Neuronal stem cell (in vitro differentiated cells): ENCODE measurements at regions not wholly inside any gene's neighbourhood (a gene's known extent, or its start where the extent isn't known, plus 50 kb on each side); places are given as distances from the start of the nearest gene placed in this dataset.

ENCODE experiments used
- DNase-seq: peaks from one replicate; pipeline ENCODE4 v3.0.0-alpha.2; 2013; ENCODE audit warnings: low spot score
- H2AFZ ChIP-seq: one replicate; pipeline ENCODE4 v1.6.1; 2013; ENCODE audit warnings: mild to moderate bottlenecking, low read length, inconsistent platforms
- H2AK5ac ChIP-seq: 2 replicates; pipeline ENCODE4 v1.6.1; 2013; ENCODE audit warnings: low read depth, mild to moderate bottlenecking, inconsistent platforms, low read length, moderate library complexity, mixed read lengths
- H2BK120ac ChIP-seq: 2 replicates; pipeline ENCODE4 v1.6.1; 2013; ENCODE audit warnings: low read depth, mild to moderate bottlenecking, inconsistent platforms, low read length, moderate library complexity, mixed read lengths
- H2BK12ac ChIP-seq: one replicate; pipeline ENCODE4 v1.6.1; 2013; ENCODE audit warnings: low read length, inconsistent platforms
- H2BK15ac ChIP-seq: 2 replicates; pipeline ENCODE4 v1.6.1; 2013; ENCODE audit warnings: mild to moderate bottlenecking, low read length, inconsistent platforms, mixed read lengths
- H2BK5ac ChIP-seq: one replicate; pipeline ENCODE4 v1.6.1; 2013; ENCODE audit warnings: inconsistent platforms, mild to moderate bottlenecking, low read length, moderate library complexity
- H3K14ac ChIP-seq: one replicate; pipeline ENCODE4 v1.6.1; 2013; ENCODE audit warnings: low read length, inconsistent platforms
- H3K18ac ChIP-seq: 2 replicates; pipeline ENCODE4 v1.6.1; 2013; ENCODE audit warnings: low read length, inconsistent platforms
- H3K23ac ChIP-seq: 2 replicates; pipeline ENCODE4 v1.6.1; 2013; ENCODE audit warnings: low read depth, mild to moderate bottlenecking, mixed read lengths, low read length, inconsistent platforms; ENCODE audit not compliant: poor library complexity
- H3K27ac ChIP-seq: replicated peaks from 3 replicates; pipeline ENCODE4 v1.5.1; 2013; ENCODE audit warnings: low read length, inconsistent platforms
- H3K27me3 ChIP-seq, 3 experiments: 2 replicates each; pipeline ENCODE4 v1.6.1; 2013; ENCODE audit warnings: low read length in 3 of 3, mild to moderate bottlenecking in 2 of 3, inconsistent platforms in 1 of 3, low read depth in 1 of 3, mixed read lengths in 1 of 3, moderate library complexity in 1 of 3; ENCODE audit not compliant: control insufficient read depth in 3 of 3, insufficient read depth in 3 of 3
- H3K36me3 ChIP-seq, 2 donors: replicated peaks in 1 of 2; 2 replicates each; pipeline ENCODE4 v1.6.1; 2013; ENCODE audit warnings: low read length in 2 of 2; ENCODE audit not compliant: control insufficient read depth in 2 of 2, insufficient read depth in 2 of 2
- H3K4ac ChIP-seq: 2 replicates; pipeline ENCODE4 v1.6.1; 2013; ENCODE audit warnings: inconsistent platforms, mild to moderate bottlenecking, low read length, moderate library complexity
- H3K4me1 ChIP-seq, 2 donors: 1 replicate in 1 of 2; 2 replicates in 1 of 2; pipeline ENCODE4 v1.6.1; 2013; ENCODE audit warnings: low read length in 2 of 2, low read depth in 1 of 2; ENCODE audit not compliant: control insufficient read depth in 2 of 2, insufficient read depth in 1 of 2
- H3K4me2 ChIP-seq: one replicate; pipeline ENCODE4 v1.6.1; 2013; ENCODE audit warnings: mild to moderate bottlenecking, low read length, inconsistent platforms; ENCODE audit not compliant: insufficient read depth, poor library complexity, severe bottlenecking
- H3K4me3 ChIP-seq, 2 donors: 2 replicates each; pipeline ENCODE4 v1.5.1; 2013; ENCODE audit warnings: low read length in 2 of 2, mild to moderate bottlenecking in 2 of 2, inconsistent platforms in 1 of 2, moderate library complexity in 1 of 2
- H3K79me1 ChIP-seq: one replicate; pipeline ENCODE4 v1.6.1; 2013; ENCODE audit warnings: low read depth, mild to moderate bottlenecking, inconsistent platforms, low read length, moderate library complexity
- H3K9ac ChIP-seq: one replicate; pipeline ENCODE4 v1.6.1; 2013; ENCODE audit warnings: mild to moderate bottlenecking, low read depth, low read length, inconsistent platforms; ENCODE audit not compliant: poor library complexity
- H3K9me3 ChIP-seq, 2 donors: replicated peaks in 1 of 2; 2 replicates each; pipeline versions ENCODE3 to v1.6.1; 2013; ENCODE audit warnings: low read length in 2 of 2, mild to moderate bottlenecking in 2 of 2, inconsistent platforms in 1 of 2, low read depth in 1 of 2, mixed read lengths in 1 of 2, moderate library complexity in 1 of 2; ENCODE audit not compliant: control insufficient read depth in 2 of 2, insufficient read depth in 1 of 2
- H4K8ac ChIP-seq: one replicate; pipeline ENCODE4 v1.6.1; 2013; ENCODE audit warnings: low read depth, mild to moderate bottlenecking, inconsistent platforms, low read length, moderate library complexity
- H4K91ac ChIP-seq: one replicate; pipeline ENCODE4 v1.6.1; 2013; ENCODE audit warnings: low read length, low read depth, mild to moderate bottlenecking, inconsistent platforms; ENCODE audit not compliant: poor library complexity
- WGBS, 2 donors: extraction: QIAGEN DNeasy Blood & Tissue Kit; methylation state at CpG; one replicate each; pipeline ENCODE4 v1.1.7; 2013; ENCODE audit warnings: missing lambda C conversion rate in 2 of 2, mixed read lengths in 1 of 2; ENCODE audit not compliant: insufficient read length in 2 of 2, insufficient replicate concordance in 1 of 2; ENCODE audit errors: extremely low coverage in 2 of 2; 5-methylcytosine and 5-hydroxymethylcytosine counted together

- Histone ChIP-seq H3K23ac (no peak overlapping the region), H3K27me3 (no peaks in the 10 kb centered on the region), H3K14ac (no peak overlapping the region), H4K8ac (no peak overlapping the region), H3K36me3 (no peaks in the 10 kb centered on the region), H3K4me1 (peaks cover 0 to 11% of the 10 kb centered on the region in 2 donors), H2BK12ac (no peak overlapping the region), H3K4me3 (no peak overlapping the region), H2AFZ (no peak overlapping the region), H2AK5ac (no peak overlapping the region), H3K4ac (no peak overlapping the region), H3K79me1 (no peaks in the 10 kb centered on the region), H3K18ac (no peak overlapping the region), H3K4me2 (no peak overlapping the region), H4K91ac (no peak overlapping the region), H3K9ac (no peak overlapping the region), H3K27ac (no peak overlapping the region), H2BK120ac (no peak overlapping the region), H2BK15ac (no peak overlapping the region), H2BK5ac (no peak overlapping the region), H3K9me3 (no peaks in the 10 kb centered on the region)
- no peak for DNase-seq
- WGBS, 2 donors, result no CpG with 5 or more reads among the region's 2 CpGs
These were observed 636.6 kb downstream of the MED13L start for GRCh38 chr12:115640929-115641328.

DNA sequence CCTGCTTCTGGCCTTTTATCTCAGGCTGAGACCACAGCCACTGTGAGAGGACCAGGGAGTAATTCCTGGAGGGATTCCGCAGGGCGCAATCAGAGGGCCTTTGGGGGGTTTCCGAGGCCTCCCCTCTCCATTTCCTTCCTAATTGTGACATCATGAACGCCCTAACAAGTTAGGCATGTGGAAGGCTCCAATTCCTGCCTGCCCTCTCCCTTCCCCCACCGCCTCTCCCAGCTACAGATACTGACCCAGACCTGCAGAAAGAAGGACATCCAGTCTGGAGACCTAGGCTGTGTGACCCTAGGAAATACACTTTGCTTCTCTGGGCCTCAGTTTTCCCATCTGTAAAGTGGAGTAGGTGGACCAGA, 637.9 kb downstream of the MED13L start:
- Histone ChIP-seq H3K4me3 (no peak overlapping the region), H2BK15ac (no peak overlapping the region), H3K27ac (no peak overlapping the region), H4K8ac (no peak overlapping the region), H2AK5ac (no peak overlapping the region), H3K14ac (no peak overlapping the region), H2BK12ac (no peak overlapping the region), H4K91ac (no peak overlapping the region), H2BK120ac (no peak overlapping the region), H3K23ac (no peak overlapping the region), H3K36me3 (no peaks in the 10 kb centered on the region), H3K79me1 (no peaks in the 10 kb centered on the region), H3K4ac (no peak overlapping the region), H3K9me3 (no peaks in the 10 kb centered on the region), H3K4me2 (no peak overlapping the region), H3K4me1 (peaks cover 0 to 11% of the 10 kb centered on the region in 2 donors), H3K27me3 (no peaks in the 10 kb centered on the region), H2BK5ac (no peak overlapping the region), H3K18ac (no peak overlapping the region), H3K9ac (no peak overlapping the region), H2AFZ (no peak overlapping the region)
- no peak for DNase-seq
- WGBS, 2 donors, result no CpG with 5 or more reads among the region's 5 CpGs

- peak overlapping the region; percentile 21 for H3K27ac ChIP-seq
- DNase-seq, result peak; percentile 20
These were observed 638.5 kb downstream of the MED13L start for GRCh38 chr12:115638733-115639647.

GRCh38 chr12:115636546-115636945, 640.9 kb downstream of the MED13L start:
- no peaks in the 10 kb centered on the region for H3K9me3 ChIP-seq
- H4K8ac ChIP-seq, result no peak overlapping the region
- no peaks in the 10 kb centered on the region for H3K79me1 ChIP-seq
- no peak overlapping the region for H3K23ac ChIP-seq
- no peak overlapping the region for H3K27ac ChIP-seq
- no peak for DNase-seq
- no peak overlapping the region for H2AFZ ChIP-seq
- H3K18ac ChIP-seq, result no peak overlapping the region
- no peak overlapping the region for H2BK120ac ChIP-seq
- no peaks in the 10 kb centered on the region for H3K36me3 ChIP-seq
- H2AK5ac ChIP-seq, result no peak overlapping the region
- peaks cover 0 to 11% of the 10 kb centered on the region in 2 donors for H3K4me1 ChIP-seq
- no peak overlapping the region for H3K14ac ChIP-seq
- no peaks in the 10 kb centered on the region for H3K27me3 ChIP-seq
- H3K4ac ChIP-seq, result no peak overlapping the region
- H2BK5ac ChIP-seq, result no peak overlapping the region
- no peak overlapping the region for H2BK12ac ChIP-seq
- no peak overlapping the region for H3K9ac ChIP-seq
- no peak overlapping the region for H4K91ac ChIP-seq
- H3K4me2 ChIP-seq, result no peak overlapping the region
- H2BK15ac ChIP-seq, result no peak overlapping the region
- no peak overlapping the region for H3K4me3 ChIP-seq
- WGBS, 2 donors, result no CpG with 5 or more reads among the region's 9 CpGs

More at GRCh38 chr12:115638733-115639647, 638.5 kb downstream of the MED13L start:
- H2AFZ ChIP-seq, result no peak overlapping the region
- H4K8ac ChIP-seq, result no peak overlapping the region
- H3K79me1 ChIP-seq, result no peaks in the 10 kb centered on the region
- H4K91ac ChIP-seq, result no peak overlapping the region
- no peaks in the 10 kb centered on the region for H3K27me3 ChIP-seq
- H3K4me2 ChIP-seq, result no peak overlapping the region
- H3K9me3 ChIP-seq, result no peaks in the 10 kb centered on the region
- H3K4me1 ChIP-seq, result peaks cover 0 to 11% of the 10 kb centered on the region in 2 donors
- no peak overlapping the region for H2BK12ac ChIP-seq
- H3K14ac ChIP-seq, result peak overlapping the region; percentile 63
- no peaks in the 10 kb centered on the region for H3K36me3 ChIP-seq
- no peak overlapping the region for H2BK15ac ChIP-seq
- H3K18ac ChIP-seq, result peak overlapping the region; percentile 13
- no peak overlapping the region for H2AK5ac ChIP-seq
- no peak overlapping the region for H3K9ac ChIP-seq
- WGBS, 2 donors, result no CpG with 5 or more reads among the region's 13 CpGs
- no peak overlapping the region for H2BK5ac ChIP-seq
- no peak overlapping the region for H3K4ac ChIP-seq
- no peak overlapping the region for H3K4me3 ChIP-seq
- H3K23ac ChIP-seq, result no peak overlapping the region
- H2BK120ac ChIP-seq, result no peak overlapping the region
